Left lung (tissue), 4 donors: ENCODE measurements at regions not wholly inside any gene's neighbourhood (a gene's known extent, or its start where the extent isn't known, plus 50 kb on each side); places are given as distances from the start of the nearest gene placed in this dataset.

Source experiments
- ATAC-seq: fragments of 200-7000 bp; cut with Tn5 transposase; one replicate; pipeline ENCODE4 v1.9.1; 2020; ENCODE audit warnings: moderate library complexity
- DNase-seq, 4 donors: peaks; one replicate each; pipeline ENCODE4 v3.0.0-alpha.2; 2013 to 2020
- H3K27ac ChIP-seq, 2 donors: fragments of 200-600 bp; sonication (generic) in 1 of 2; one replicate each; pipeline versions ENCODE4 v1.5.0 to v1.8.0; 2020 to 2021
- H3K27me3 ChIP-seq, 2 donors: fragments of 200-600 bp; sonication (generic) in 1 of 2; one replicate each; pipeline versions ENCODE4 v1.5.0 to v1.8.0; 2020 to 2021
- H3K36me3 ChIP-seq, 2 donors: fragments of 200-600 bp; sonication (generic) in 1 of 2; one replicate each; pipeline versions ENCODE4 v1.5.0 to v1.8.0; 2020 to 2021
- H3K4me1 ChIP-seq, 2 donors: fragments of 200-600 bp; one replicate each; pipeline ENCODE4 v1.8.0; 2021
- H3K4me3 ChIP-seq, 2 donors: fragments of 200-600 bp; sonication (generic) in 1 of 2; one replicate each; pipeline versions ENCODE4 v1.5.0 to v1.8.0; 2020 to 2021; ENCODE audit warnings: mild to moderate bottlenecking in 1 of 2
- H3K9me3 ChIP-seq, 2 donors: fragments of 200-600 bp; sonication (generic) in 1 of 2; one replicate each; pipeline versions ENCODE4 v1.5.0 to v1.8.0; 2020 to 2021
- CTCF ChIP-seq, 2 donors: fragments of 200-600 bp; sonication (generic) in 1 of 2; IDR thresholded peaks; one replicate each; pipeline versions ENCODE4 v1.5.0 to v1.8.0; 2021; ENCODE audit warnings: antibody characterized with exemption in 2 of 2
- intact Hi-C, 2 donors: fragments of 100-400 bp; cut with DNase I; formaldehyde crosslinking; loops; one replicate each; pipeline versions ENCODE4 v1.11.2 to v1.14.2; 2022
- donor health status: DM: no; HTN: yes; CAD: no.
- donor health status: DM: no; HTN: no; CAD: no.

- Histone ChIP-seq H3K36me3 (no peaks in the 10 kb centered on the region), H3K4me3 (no peak overlapping the region), H3K27ac (no peak overlapping the region), H3K4me1 (no peaks in the 10 kb centered on the region), H3K9me3 (no peaks in the 10 kb centered on the region), H3K27me3 (no peaks in the 10 kb centered on the region)
- DNase-seq (no peak), ATAC-seq (no peak)
- intact Hi-C loops = no loop called here
- TF ChIP-seq CTCF (IDR thresholded peaks at IDR 0.05) = no peak
Observed at GRCh38 chr4:151968643-151969042, 207.8 kb upstream of the GATB start.

GRCh38 chr4:151967074-151967473, 206.3 kb upstream of the GATB start:
- Histone ChIP-seq H3K27ac (no peak overlapping the region), H3K9me3 (no peaks in the 10 kb centered on the region), H3K4me1 (no peaks in the 10 kb centered on the region), H3K4me3 (no peak overlapping the region), H3K27me3 (no peaks in the 10 kb centered on the region), H3K36me3 (no peaks in the 10 kb centered on the region)
- no peak for ATAC-seq
- TF ChIP-seq CTCF (IDR thresholded peaks at IDR 0.05) = no peak
- no peak for DNase-seq
- intact Hi-C loops = no loop called here

GRCh38 chr4:151962138-151962823, 201.5 kb upstream of the GATB start:
- DNase-seq = no peak
- Histone ChIP-seq H3K4me1 (no peaks in the 10 kb centered on the region), H3K36me3 (no peaks in the 10 kb centered on the region), H3K4me3 (no peak overlapping the region), H3K27ac (no peak overlapping the region), H3K27me3 (no peaks in the 10 kb centered on the region), H3K9me3 (no peaks in the 10 kb centered on the region)
- ATAC-seq = no peak
- TF ChIP-seq CTCF (IDR thresholded peaks at IDR 0.05) = no peak
- intact Hi-C loops = no loop called here

- ATAC-seq (no peak), DNase-seq (no peak)
- intact Hi-C loops = no loop called here
- no peaks in the 10 kb centered on the region for H3K9me3 ChIP-seq
- no peak overlapping the region for H3K4me3 ChIP-seq
- no peak for TF ChIP-seq CTCF (IDR thresholded peaks at IDR 0.05)
- no peaks in the 10 kb centered on the region for H3K27me3 ChIP-seq
- no peaks in the 10 kb centered on the region for H3K36me3 ChIP-seq
- no peaks in the 10 kb centered on the region for H3K4me1 ChIP-seq
- H3K27ac ChIP-seq = no peak overlapping the region
Observed at GRCh38 chr4:151961456-151961855, 200.6 kb upstream of the GATB start.

GRCh38 chr4:151960449-151961230, 199.8 kb upstream of the GATB start:
- DNase-seq (no peak), ATAC-seq (no peak)
- intact Hi-C loops = no loop called here
- Histone ChIP-seq H3K9me3 (no peaks in the 10 kb centered on the region), H3K4me3 (no peak overlapping the region), H3K27me3 (no peaks in the 10 kb centered on the region), H3K4me1 (no peaks in the 10 kb centered on the region), H3K36me3 (no peaks in the 10 kb centered on the region), H3K27ac (no peak overlapping the region)
- no peak for TF ChIP-seq CTCF (IDR thresholded peaks at IDR 0.05)
